K562 (cell line): ENCODE measurements at regions not wholly inside any gene's neighbourhood (a gene's known extent, or its start where the extent isn't known, plus 50 kb on each side); places are given as distances from the start of the nearest gene placed in this dataset.

Experiments
- ATAC-seq: fragments of 200-7000 bp; cut with Tn5 transposase; 3 replicates; pipeline ENCODE4 v1.9.1; 2020; ENCODE audit warnings: moderate library complexity
- BruUV-seq: library from RNA; stranded (reverse); fragments of 400-500 nt; replicated peaks from 2 replicates; lab custom pipeline; 2021; lab: Mats Ljungman, UMichigan
- CTCF ChIA-PET: fragments of 300-600 bp; formaldehyde crosslinking; extraction: SDS; loops from one replicate; lab custom pipeline; 2021; ENCODE audit warnings: low intra/inter-chr PET ratio; lab: Yijun Ruan, JAX
- POLR2A ChIA-PET: fragments of 300-600, 350-650 bp; sonication (Branson Sonifier 250); formaldehyde crosslinking; extraction: SDS; loops from one replicate; lab custom pipeline; 2021; ENCODE audit warnings: antibody characterized with exemption, inconsistent platforms; lab: Yijun Ruan, JAX
- DNase-seq, 4 experiments: peaks; one replicate each; pipeline versions ENCODE4 v3.0.0 to v3.0.0-alpha.2; 2011 to 2018; ENCODE audit warnings: low spot score in 3 of 4, mixed read lengths in 3 of 4; ENCODE audit errors: extremely low read depth in 1 of 4
- FAIRE-seq: peaks from 2 replicates; lab custom pipeline; 2011; peaks lifted over from hg19 to GRCh38; lab: Jason Lieb, UNC
- H2AFZ ChIP-seq: 2 replicates; pipeline ENCODE4 v1.6.0; 2011; ENCODE audit warnings: low read depth, low read length, control low read depth, inconsistent platforms
- H3K27ac ChIP-seq: fragments of 200-600 bp; 3 replicates; pipeline ENCODE4 v1.8.0; 2011; ENCODE audit warnings: low read depth, mild to moderate bottlenecking, control low read depth, inconsistent platforms, low read length, moderate library complexity, mixed read lengths; ENCODE audit errors: extremely low read depth
- H3K27me3 ChIP-seq, 2 experiments: fragments of 300-600 bp in 1 of 2; 2 replicates in 1 of 2; 3 replicates in 1 of 2; pipeline versions ENCODE4 v1.6.0 to v1.8.0; 2011; ENCODE audit warnings: inconsistent platforms in 2 of 2, low read length in 2 of 2, mild to moderate bottlenecking in 1 of 2, mixed read lengths in 1 of 2, moderate library complexity in 1 of 2; ENCODE audit not compliant: control insufficient read depth in 2 of 2, insufficient read depth in 2 of 2
- H3K36me3 ChIP-seq: fragments of 300-600 bp; 3 replicates; pipeline ENCODE4 v1.8.0; 2011; ENCODE audit warnings: mild to moderate bottlenecking, low read length, inconsistent platforms; ENCODE audit not compliant: control insufficient read depth, insufficient read depth
- H3K4me1 ChIP-seq, 2 experiments: fragments of 200-600 bp in 1 of 2; replicated peaks in 1 of 2; 2 replicates in 1 of 2; 3 replicates in 1 of 2; pipeline versions ENCODE4 v1.5.1 to v1.8.0; 2011; ENCODE audit warnings: inconsistent platforms in 2 of 2, low read length in 2 of 2, mild to moderate bottlenecking in 1 of 2, mixed read lengths in 1 of 2, moderate library complexity in 1 of 2; ENCODE audit not compliant: control insufficient read depth in 2 of 2, insufficient read depth in 2 of 2
- H3K4me2 ChIP-seq: 2 replicates; pipeline ENCODE4 v1.6.1; 2011; ENCODE audit warnings: low read length, control low read depth, inconsistent platforms, mixed read lengths; ENCODE audit not compliant: insufficient read depth
- H3K4me3 ChIP-seq: fragments of 200-600 bp; sonication (generic), shearing (Covaris generic); 2 replicates; pipeline ENCODE4 v1.5.1; 2016; ENCODE audit warnings: control low read depth, inconsistent platforms
- H3K79me2 ChIP-seq: fragments of 200-600 bp; 3 replicates; pipeline ENCODE4 v1.8.0; 2011; ENCODE audit warnings: low read length, inconsistent platforms; ENCODE audit not compliant: control insufficient read depth, insufficient read depth
- H3K9ac ChIP-seq, 2 experiments: 2 replicates each; pipeline versions ENCODE4 v1.6.0 to v1.6.1; 2011; ENCODE audit warnings: low read depth in 2 of 2, low read length in 2 of 2, control low read depth in 1 of 2, inconsistent platforms in 1 of 2, mild to moderate bottlenecking in 1 of 2, mixed read lengths in 1 of 2; ENCODE audit not compliant: insufficient read depth in 1 of 2
- H3K9me1 ChIP-seq: one replicate; pipeline ENCODE4 v1.6.0; 2011; ENCODE audit warnings: inconsistent platforms, mild to moderate bottlenecking, low read length, moderate library complexity; ENCODE audit not compliant: control insufficient read depth, insufficient read depth
- H3K9me3 ChIP-seq: replicated peaks from 2 replicates; pipeline ENCODE4 v1.5.1; 2011; ENCODE audit warnings: low read depth, low read length, inconsistent platforms; ENCODE audit not compliant: control insufficient read depth, insufficient read depth
- H4K20me1 ChIP-seq: replicated peaks from 2 replicates; pipeline ENCODE4 v1.6.1; 2011; ENCODE audit warnings: low read length, inconsistent platforms, mixed read lengths; ENCODE audit not compliant: control insufficient read depth, insufficient read depth
- CHCHD3 ChIP-seq: fragments of 250-450 bp; sonication (Bioruptor Pico); IDR thresholded peaks from 2 replicates; pipeline ENCODE4 v2.1.2; 2022; ENCODE audit warnings: mild to moderate bottlenecking
- ETV6 ChIP-seq, 3 experiments: fragments of 150-350 bp in 1 of 3; sonication (generic) in 1 of 3; formaldehyde crosslinking in 1 of 3; IDR thresholded peaks; 2 replicates each; pipeline versions ENCODE4 v1.6.1 to v1.8.0; 2014 to 2022; ENCODE audit warnings: borderline replicate concordance in 2 of 3, low read depth in 2 of 3, antibody characterized with exemption in 1 of 3, low read length in 1 of 3, mild to moderate bottlenecking in 1 of 3, missing genetic modification reagents in 1 of 3
- TCF7 ChIP-seq: sonication (generic); IDR thresholded peaks from 2 replicates; pipeline ENCODE4 v1.6.1; 2016; ENCODE audit warnings: antibody characterized with exemption, borderline replicate concordance
- WHSC1 ChIP-seq: IDR thresholded peaks from one replicate; pipeline ENCODE4 v1.6.1; 2012; ENCODE audit warnings: low read length, control low read depth, inconsistent platforms
- XRCC4 ChIP-seq: IDR thresholded peaks from one replicate; pipeline ENCODE4 v1.6.1; 2011; ENCODE audit not compliant: insufficient read depth, insufficient read length; ENCODE audit errors: extremely low read depth
- ZNF780A ChIP-seq: fragments of 250-450 bp; sonication (Bioruptor Pico); IDR thresholded peaks from 2 replicates; pipeline ENCODE4 v1.5.0; 2021; ENCODE audit warnings: mild to moderate bottlenecking
- WGBS: fragments of 100-300 bp; shearing (Covaris generic); methylation state at CpG from one replicate; pipeline ENCODE4 v1.1.6; 2016; ENCODE audit warnings: low coverage, mixed read lengths; ENCODE audit not compliant: insufficient coverage; ENCODE audit errors: missing lambda C conversion rate; 5-methylcytosine and 5-hydroxymethylcytosine counted together
- in situ Hi-C: fragments of 300-500 bp; cut with MboI; formaldehyde crosslinking; loops from 4 replicates; pipeline ENCODE4 v1.15.0; 2018; ENCODE audit warnings: inconsistent platforms, mixed read lengths
- intact Hi-C: fragments of 100-400 bp; cut with micrococcal nuclease; formaldehyde crosslinking; loops from 2 replicates; pipeline ENCODE4 v1.14.2; 2022
- TF ChIP-seq, protein P1 (sequence below): fragments of 450-650 bp; formaldehyde crosslinking; IDR thresholded peaks from 2 replicates; pipeline ENCODE4 v1.4.0; 2020; ENCODE audit warnings: mild to moderate bottlenecking, moderate library complexity
- TF ChIP-seq, protein P2 (sequence below), 2 experiments: IDR thresholded peaks in 1 of 2; conservative IDR thresholded peaks in 1 of 2; 2 replicates each; pipeline ENCODE4 v1.6.1; 2016; ENCODE audit warnings: low read depth in 2 of 2, mild to moderate bottlenecking in 1 of 2, missing compliant biosample characterization in 1 of 2, missing genetic modification characterization in 1 of 2, moderate library complexity in 1 of 2

DNA sequence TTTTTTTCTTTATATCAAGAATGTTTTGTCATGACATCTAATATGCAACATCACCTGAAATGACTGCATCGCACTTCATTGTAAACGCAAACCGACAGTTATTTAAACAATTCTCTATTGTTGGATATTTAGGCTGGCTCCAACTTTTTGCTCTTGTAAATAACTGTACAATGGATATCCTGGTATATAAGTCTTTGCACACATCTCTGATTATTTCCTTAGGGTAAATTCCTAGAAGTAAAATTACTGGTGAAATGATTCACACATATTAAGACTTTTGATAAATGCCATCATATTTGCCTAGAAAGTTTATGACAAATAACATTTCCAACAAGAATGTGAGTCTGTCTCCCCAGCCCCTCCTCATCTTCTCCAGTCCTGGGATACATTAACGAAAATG is 154.7 kb downstream of the TFAP2C start:
- DNase-seq: no peak
- no peak for ATAC-seq
- Histone ChIP-seq H3K4me1 (no peaks in the 10 kb centered on the region; a peak in 1 of 5 replicates), H4K20me1 (no peaks in the 10 kb centered on the region), H3K36me3 (no peaks in the 10 kb centered on the region), H3K9me1 (no peaks in the 10 kb centered on the region), H2AFZ (no peak overlapping the region), H3K27me3 (peaks cover 0 to 20% of the 10 kb centered on the region in 2 experiments; a peak in 2 of 5 replicates), H3K4me3 (no peak overlapping the region), H3K4me2 (no peak overlapping the region), H3K9me3 (no peaks in the 10 kb centered on the region), H3K27ac (no peak overlapping the region), H3K79me2 (no peaks in the 10 kb centered on the region), H3K9ac (no peak overlapping the region)
- in situ Hi-C loops (no loop called here), intact Hi-C loops (no loop called here)
- ChIA-PET CTCF (no interaction called here), POLR2A (interaction anchor here (0.6 kb wide), 1 partner anchor 255 kb away, joined by 3 read pairs; no protein-coding TSS in a partner anchor)
- FAIRE-seq: no peak
- 32% methylated on average over 4 of the region's 4 CpGs for WGBS
- no TSS peak for BruUV-seq
- TF ChIP-seq, protein P1, sequence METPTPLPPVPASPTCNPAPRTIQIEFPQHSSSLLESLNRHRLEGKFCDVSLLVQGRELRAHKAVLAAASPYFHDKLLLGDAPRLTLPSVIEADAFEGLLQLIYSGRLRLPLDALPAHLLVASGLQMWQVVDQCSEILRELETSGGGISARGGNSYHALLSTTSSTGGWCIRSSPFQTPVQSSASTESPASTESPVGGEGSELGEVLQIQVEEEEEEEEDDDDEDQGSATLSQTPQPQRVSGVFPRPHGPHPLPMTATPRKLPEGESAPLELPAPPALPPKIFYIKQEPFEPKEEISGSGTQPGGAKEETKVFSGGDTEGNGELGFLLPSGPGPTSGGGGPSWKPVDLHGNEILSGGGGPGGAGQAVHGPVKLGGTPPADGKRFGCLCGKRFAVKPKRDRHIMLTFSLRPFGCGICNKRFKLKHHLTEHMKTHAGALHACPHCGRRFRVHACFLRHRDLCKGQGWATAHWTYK: no peak
- TF ChIP-seq TCF7 (no peak), WHSC1 (no peak), CHCHD3 (CRISPR knock-in tag) (no peak), ETV6 (IDR thresholded peaks at IDR 0.05; ENCODE audit: borderline replicate concordance in 1 of 2, low read depth in 2 of 2, low read length in 1 of 2) (no peak), ETV6 (CRISPR knock-in tag; IDR thresholded peaks at IDR 0.05; ENCODE audit: borderline replicate concordance) (no peak), ZNF780A (CRISPR knock-in tag) (no peak), XRCC4 (no peak)
- TF ChIP-seq, protein P2, sequence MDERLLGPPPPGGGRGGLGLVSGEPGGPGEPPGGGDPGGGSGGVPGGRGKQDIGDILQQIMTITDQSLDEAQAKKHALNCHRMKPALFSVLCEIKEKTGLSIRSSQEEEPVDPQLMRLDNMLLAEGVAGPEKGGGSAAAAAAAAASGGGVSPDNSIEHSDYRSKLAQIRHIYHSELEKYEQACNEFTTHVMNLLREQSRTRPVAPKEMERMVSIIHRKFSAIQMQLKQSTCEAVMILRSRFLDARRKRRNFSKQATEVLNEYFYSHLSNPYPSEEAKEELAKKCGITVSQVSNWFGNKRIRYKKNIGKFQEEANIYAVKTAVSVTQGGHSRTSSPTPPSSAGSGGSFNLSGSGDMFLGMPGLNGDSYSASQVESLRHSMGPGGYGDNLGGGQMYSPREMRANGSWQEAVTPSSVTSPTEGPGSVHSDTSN (CRISPR knock-in tag; IDR thresholded peaks at IDR 0.05; ENCODE audit: low read depth): no peak
- TF ChIP-seq, protein P2 (tag; conservative IDR thresholded peaks at IDR 0.05; ENCODE audit: low read depth): no peak
